OCI-LY7 (cell line): ENCODE measurements at regions not wholly inside any gene's neighbourhood (a gene's known extent, or its start where the extent isn't known, plus 50 kb on each side); places are given as distances from the start of the nearest gene placed in this dataset.

Experiments used
- CTCF ChIP-seq: fragments of 200-600 bp; sonication (generic); conservative IDR thresholded peaks from 2 replicates; pipeline ENCODE4 v1.5.1; 2014; ENCODE audit warnings: mild to moderate bottlenecking, antibody characterized with exemption, low read length, moderate library complexity, mixed read lengths
- EZH2phosphoT487 ChIP-seq: fragments of 200-600 bp; sonication (generic); IDR thresholded peaks from 2 replicates; pipeline ENCODE4 v1.6.1; 2018; ENCODE audit warnings: low read depth, borderline replicate concordance, mild to moderate bottlenecking, mixed run types, antibody characterized with exemption, low read length, moderate library complexity, mixed read lengths

GRCh38 chr9:108125625-108126024 is 636.1 kb upstream of the KLF4 start:
- TF ChIP-seq CTCF (peak; percentile 69), EZH2phosphoT487 (no peak)
